ENCODE measurements at regions not wholly inside any gene's neighbourhood (a gene's known extent, or its start where the extent isn't known, plus 50 kb on each side); places are given as distances from the start of the nearest gene placed in this dataset.

DNA sequence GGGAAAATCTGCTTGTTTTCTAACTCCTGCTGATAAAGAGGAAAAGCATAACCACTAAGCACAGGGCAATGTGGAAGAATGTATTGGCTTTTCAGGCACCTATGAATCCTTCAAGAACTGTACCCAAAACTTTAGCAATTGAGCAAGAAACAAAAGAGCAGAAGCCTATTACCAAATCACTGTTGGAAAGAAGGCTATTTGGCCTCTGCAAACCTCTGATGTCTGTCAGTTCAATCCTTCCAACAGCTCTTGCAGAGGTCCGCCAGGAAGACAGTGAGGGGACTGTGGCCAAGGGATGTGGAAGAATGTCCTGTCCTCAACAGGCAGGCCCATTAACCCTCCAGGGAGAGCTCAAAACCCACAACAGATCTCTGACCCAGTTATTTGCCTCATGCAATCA, 328.6 kb downstream of the ENC1 start:
- no peak for DNase-seq

GRCh38 chr5:74310997-74311930, 329.3 kb downstream of the ENC1 start:
- DNase-seq, result no peak

DNA sequence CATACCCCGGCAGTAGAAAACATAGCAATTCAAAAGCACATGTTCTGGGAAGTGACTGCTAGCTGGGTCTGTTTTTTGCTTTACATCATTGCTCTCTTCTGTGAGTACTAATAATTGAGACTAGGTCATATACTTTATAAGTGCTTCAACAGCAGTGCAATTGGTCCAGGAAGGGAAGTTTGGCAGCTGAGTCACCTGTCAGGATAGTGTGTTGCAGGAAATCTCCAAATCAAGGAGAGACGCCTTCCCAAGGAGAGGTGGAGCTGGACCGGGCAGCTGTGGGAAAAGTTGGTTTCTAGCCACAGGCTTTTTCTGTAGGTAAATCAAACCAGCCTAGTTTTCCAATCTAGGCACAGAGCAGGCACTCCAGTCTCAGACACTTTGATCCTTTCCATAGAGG, 330.1 kb downstream of the ENC1 start:
- no peak for DNase-seq

- no peak for DNase-seq
Measured at GRCh38 chr5:74309050-74309449, 331.5 kb downstream of the ENC1 start.

GRCh38 chr5:74306845-74307244, 333.7 kb downstream of the ENC1 start:
- no peak for DNase-seq

DNA sequence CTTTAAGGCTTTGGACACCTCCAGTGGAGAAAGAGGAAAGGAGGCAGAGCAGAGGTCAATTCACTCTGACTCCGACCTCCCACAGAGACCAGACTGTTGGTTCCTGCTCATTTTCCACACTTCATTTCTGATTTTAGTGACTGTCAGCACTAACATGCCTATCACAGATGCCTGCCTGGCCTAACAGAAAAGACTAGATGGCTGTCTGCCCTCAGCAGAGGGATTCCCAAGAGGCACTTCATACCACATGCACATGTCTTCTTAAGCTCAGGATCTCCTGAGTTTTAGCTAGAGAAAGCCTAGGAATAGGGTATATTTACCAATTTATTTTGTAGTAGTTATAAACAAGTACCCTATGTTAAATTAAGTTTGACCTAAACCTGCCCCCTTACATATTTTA, 336.0 kb downstream of the ENC1 start:
- DNase-seq, result no peak

GRCh38 chr5:74303578-74303977, 336.9 kb downstream of the ENC1 start:
- no peak for DNase-seq

DNA sequence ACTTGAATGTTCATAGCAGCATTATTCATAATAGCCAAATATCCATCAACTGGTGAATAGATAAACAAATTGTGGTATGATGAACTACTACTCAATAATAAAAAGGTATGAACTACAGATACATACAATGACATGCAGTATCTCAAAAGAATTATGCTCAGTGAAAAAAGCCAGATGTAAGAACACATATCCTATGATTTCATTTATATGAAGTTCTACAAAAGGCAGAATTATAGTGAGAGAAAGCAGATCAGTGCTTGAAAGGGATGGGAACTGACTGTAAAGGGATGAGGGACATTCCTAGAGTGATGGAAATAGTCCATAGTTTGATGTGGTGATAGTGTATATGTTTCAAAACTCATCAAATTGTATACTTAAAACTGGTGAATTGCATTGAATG, 339.0 kb downstream of the ENC1 start:
- DNase-seq, result no peak

GRCh38 chr5:74300808-74301389, 339.6 kb downstream of the ENC1 start:
- no peak for DNase-seq

- DNase-seq, result no peak
Measured at GRCh38 chr5:74299833-74300232, 340.7 kb downstream of the ENC1 start.

DNA sequence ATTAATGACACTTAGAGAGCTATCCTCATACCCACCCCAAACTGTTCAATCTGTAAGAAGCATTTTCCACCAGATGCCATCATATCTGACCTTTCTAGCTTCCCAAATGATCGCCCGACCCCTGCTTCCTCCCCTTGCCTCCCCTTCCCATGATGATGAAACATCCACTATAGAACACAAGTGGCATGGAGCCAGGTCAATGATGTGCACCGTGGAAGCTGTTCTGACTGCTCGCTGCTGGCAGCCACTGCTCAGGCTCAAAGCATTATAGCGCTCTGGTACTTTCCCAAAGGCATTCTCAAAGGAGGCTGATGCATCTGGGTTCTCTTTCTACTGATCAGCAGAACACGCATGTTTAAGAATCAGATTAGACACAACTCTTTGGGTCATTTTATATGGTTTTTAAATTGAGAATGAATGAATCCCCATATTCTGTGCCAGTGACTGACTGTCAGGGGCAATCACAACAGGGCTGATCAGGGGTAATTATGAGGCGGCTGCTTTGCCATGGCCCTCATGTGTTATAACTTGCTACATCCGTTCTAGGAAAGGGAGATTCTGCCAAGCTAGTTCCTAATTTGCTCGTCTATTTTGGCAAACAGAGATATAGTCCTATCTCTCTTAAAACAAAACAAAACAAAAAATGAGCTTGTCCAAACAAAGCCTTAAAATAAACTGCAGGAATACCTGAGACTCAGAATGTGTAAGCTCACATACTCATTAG, 343.7 kb downstream of the ENC1 start:
- no peak for DNase-seq

- no peak for DNase-seq
Measured at GRCh38 chr5:74295676-74296075, 344.9 kb downstream of the ENC1 start.

- DNase-seq, result no peak
Measured at GRCh38 chr5:74295141-74295540, 345.4 kb downstream of the ENC1 start.

DNA sequence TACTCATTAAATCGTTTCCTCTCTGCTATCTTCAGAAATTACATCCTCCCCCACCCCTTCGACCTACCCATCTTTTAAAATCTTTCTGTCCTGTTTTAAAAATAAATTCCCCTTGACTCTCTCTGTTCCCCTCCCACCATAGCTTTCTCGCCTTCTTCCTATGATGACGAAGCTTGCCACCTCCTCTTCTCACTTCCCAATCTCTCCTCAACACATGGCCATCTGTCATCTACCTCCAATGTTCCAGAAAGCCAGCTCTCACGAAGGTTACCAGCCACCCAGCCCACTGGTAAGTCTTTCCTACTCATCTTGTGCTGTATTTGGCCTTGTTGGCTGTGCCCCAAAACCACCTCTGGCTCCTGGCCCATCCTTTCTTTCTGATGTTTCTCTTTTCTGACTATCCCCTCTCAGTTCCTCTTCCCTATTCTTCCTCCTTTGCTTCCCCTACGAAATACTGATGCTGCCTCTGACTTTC, 346.3 kb downstream of the ENC1 start:
- peak; percentile 59 for DNase-seq

- DNase-seq, result no peak
Measured at GRCh38 chr5:74293182-74293581, 347.3 kb downstream of the ENC1 start.

GRCh38 chr5:74290634-74291241, 349.8 kb downstream of the ENC1 start:
- no peak for DNase-seq

- no peak for DNase-seq
Measured at GRCh38 chr5:74289691-74290090, 350.8 kb downstream of the ENC1 start.

DNA sequence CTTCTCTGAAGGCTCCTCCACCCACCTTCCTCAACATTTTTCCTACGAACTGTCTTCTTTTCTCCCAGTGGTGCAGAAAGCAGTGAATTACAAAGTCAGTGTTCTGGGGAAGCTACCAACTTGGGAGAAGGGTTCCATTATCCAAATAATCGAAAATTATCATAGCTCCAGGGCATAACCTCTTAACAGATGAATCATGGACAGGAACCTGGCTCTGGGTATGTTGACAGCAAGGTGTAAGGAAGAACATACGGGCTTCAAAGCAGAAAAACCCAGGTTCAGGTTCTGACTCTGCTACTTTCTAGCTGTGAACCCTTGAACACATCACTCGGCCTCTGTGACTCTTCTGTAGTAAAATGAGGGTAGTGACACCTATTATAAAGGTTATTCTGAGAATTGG, 351.3 kb downstream of the ENC1 start:
- DNase-seq, result no peak

DNA sequence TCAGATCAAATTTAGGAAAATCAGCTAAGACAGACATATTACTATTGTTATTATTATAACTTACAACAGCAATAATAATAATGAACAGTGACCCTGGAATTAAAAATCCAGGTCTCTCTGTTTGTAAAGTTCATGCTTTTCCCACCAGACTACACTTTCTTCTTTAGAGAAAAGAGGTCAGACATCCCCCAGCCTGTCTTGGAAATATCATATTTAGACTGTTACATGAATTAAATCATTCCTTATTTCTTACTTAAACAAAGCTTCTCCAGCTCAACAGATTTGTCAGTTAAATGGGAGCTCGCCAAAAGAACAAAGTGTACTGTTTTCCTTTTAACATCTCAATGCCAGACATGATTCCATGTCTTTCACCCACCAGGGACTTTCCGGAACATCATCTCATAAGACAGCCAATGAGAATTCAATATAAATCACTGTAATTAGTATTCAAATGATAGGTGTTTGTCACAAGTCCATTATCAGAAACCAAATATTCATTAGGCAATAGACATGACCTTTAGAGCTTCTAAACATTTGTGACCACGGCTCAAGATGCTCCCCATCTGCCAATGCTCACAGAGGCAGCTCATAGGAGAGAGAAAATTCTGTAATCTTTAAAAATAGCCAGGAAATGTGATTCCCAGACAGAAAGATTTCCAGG, 351.9 kb downstream of the ENC1 start:
- DNase-seq, result no peak

- no peak for DNase-seq
Measured at GRCh38 chr5:74288038-74288437, 352.5 kb downstream of the ENC1 start.

DNA sequence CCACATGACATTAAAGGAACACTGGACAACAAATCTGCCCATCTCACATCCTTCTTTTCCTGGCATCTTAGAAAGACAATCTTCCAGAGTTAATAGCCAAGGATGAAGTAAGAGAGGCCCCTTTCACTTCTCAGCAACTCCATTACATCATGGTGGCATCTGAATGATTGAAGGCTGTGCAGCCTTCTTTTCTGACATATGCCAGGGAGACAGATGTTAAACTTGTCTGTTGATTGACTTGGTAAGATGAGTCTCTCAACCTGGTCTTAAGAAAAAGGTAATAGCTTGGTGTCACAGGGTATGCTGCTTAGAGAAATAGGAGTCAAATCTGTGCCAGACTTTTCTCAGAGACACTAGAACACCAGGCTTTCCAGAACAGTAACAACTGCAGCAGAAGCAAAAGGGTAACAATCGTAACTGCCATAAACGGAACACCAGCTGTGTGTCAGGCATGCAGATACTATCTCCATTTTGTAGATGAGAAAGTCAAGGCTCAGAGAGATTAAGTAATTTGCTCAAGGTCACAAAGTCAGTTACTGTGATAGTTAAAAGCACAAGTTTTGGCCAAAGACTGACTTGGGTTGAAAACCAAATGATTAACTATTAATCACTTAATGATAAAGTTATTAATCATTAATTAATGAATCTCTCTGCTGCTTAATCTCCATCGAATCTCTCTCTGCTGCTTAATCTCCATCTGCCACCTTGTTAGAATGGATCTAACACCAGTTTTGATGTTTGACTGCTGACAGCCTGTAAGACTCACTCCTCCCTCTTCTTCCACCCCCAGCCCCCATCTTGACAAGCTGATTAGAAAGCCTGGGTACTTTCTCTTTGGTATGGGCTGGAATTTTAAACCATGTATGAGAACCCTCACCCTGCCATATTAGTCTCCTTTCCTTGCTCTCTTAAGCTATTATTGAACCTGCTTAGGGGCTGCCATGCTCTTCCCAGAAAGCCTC, 353.5 kb downstream of the ENC1 start:
- no peak for DNase-seq

Measured in occipital lobe (tissue), 1 donor.